ENCODE measurements at regions not wholly inside any gene's neighbourhood (a gene's known extent, or its start where the extent isn't known, plus 50 kb on each side); places are given as distances from the start of the nearest gene placed in this dataset.

GRCh38 chr5:115736690-115737005 lies 79.8 kb downstream of the CDO1 start:
- intact Hi-C loops (cut with DNase I) = no loop called here

DNA sequence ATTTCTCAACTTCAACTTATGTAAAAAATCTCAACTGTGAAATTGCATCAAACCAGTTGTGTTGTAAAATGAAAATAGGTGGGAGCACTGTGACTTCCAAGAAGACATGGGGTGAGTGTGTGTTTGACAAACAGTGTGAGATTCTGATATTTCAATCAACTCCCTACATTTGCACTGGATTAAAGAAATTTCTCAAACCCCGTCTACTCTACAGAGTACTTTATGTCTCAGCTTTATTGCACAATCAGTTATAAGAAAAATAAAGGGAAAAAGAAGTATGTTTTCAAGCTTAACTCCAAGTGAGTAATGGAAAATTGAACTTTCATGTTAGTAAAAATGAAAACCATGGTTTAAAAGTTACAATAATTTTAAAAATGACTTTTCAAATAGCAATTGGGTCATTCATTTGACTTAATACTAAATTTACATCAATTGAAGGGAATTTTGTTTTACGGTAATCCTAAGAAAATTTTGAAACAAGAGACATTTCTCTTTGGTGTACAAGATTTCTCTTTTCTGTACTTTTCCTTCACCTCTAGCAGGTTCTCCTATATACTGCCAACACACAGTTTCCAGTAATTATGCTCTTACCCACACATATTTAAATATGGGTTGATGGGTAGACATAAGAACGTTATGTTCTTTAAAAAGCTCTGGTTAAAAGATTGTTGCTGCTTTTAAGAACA lies 80.3 kb downstream of the CDO1 start:
- Histone ChIP-seq H3K4me1 (no peaks in the 10 kb centered on the region), H3K27me3 (peaks cover 0 to 3% (median 0%) of the 10 kb centered on the region in 9 donors), H3K4me3 (no peak overlapping the region), H3K36me3 (no peaks in the 10 kb centered on the region), H3K27ac (no peak overlapping the region), H3K9me3 (peaks cover 0 to 8% (median 0%) of the 10 kb centered on the region in 12 donors)
- DNase-seq (no peak), ATAC-seq (no peak)
- WGBS, 4 donors = 65 to 73% (median 68%) methylated on average over 3 of the region's 3 CpGs
- TF ChIP-seq, protein P1, sequence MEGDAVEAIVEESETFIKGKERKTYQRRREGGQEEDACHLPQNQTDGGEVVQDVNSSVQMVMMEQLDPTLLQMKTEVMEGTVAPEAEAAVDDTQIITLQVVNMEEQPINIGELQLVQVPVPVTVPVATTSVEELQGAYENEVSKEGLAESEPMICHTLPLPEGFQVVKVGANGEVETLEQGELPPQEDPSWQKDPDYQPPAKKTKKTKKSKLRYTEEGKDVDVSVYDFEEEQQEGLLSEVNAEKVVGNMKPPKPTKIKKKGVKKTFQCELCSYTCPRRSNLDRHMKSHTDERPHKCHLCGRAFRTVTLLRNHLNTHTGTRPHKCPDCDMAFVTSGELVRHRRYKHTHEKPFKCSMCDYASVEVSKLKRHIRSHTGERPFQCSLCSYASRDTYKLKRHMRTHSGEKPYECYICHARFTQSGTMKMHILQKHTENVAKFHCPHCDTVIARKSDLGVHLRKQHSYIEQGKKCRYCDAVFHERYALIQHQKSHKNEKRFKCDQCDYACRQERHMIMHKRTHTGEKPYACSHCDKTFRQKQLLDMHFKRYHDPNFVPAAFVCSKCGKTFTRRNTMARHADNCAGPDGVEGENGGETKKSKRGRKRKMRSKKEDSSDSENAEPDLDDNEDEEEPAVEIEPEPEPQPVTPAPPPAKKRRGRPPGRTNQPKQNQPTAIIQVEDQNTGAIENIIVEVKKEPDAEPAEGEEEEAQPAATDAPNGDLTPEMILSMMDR (IDR thresholded peaks at IDR 0.05) = no peak
- intact Hi-C loops (cut with DNase I) = no loop called here

More at GRCh38 chr5:115736690-115737005, 79.8 kb downstream of the CDO1 start:
- 44 to 96% (median 88%) methylated on average over 1 of the region's 1 CpG for WGBS, 4 donors
- H3K4me1 ChIP-seq = no peaks in the 10 kb centered on the region
- DNase-seq (no peak), ATAC-seq (no peak)
- H3K36me3 ChIP-seq = no peaks in the 10 kb centered on the region
- peaks cover 0 to 11% (median 0%) of the 10 kb centered on the region in 12 donors for H3K9me3 ChIP-seq
- H3K4me3 ChIP-seq = no peak overlapping the region
- H3K27ac ChIP-seq = no peak overlapping the region
- peaks cover 0 to 3% (median 0%) of the 10 kb centered on the region in 9 donors for H3K27me3 ChIP-seq
- TF ChIP-seq, protein P1 (IDR thresholded peaks at IDR 0.05) = no peak
- no peak for TF ChIP-seq POLR2A (IDR thresholded peaks at IDR 0.05)

- no peak for ATAC-seq
- 38 to 63% (median 46%) methylated on average over 6 to 7 of the region's 7 CpGs for WGBS, 4 donors
- Histone ChIP-seq H3K27ac (no peak overlapping the region), H3K27me3 (peaks cover 0 to 3% (median 0%) of the 10 kb centered on the region in 9 donors), H3K9me3 (peaks cover 0 to under 1% (median 0%) of the 10 kb centered on the region in 12 donors), H3K4me3 (no peak overlapping the region), H3K4me1 (no peaks in the 10 kb centered on the region), H3K36me3 (no peaks in the 10 kb centered on the region)
- intact Hi-C loops (cut with DNase I) = no loop called here
- TF ChIP-seq, protein P1 (IDR thresholded peaks at IDR 0.05) = no peak
- no peak for TF ChIP-seq POLR2A (IDR thresholded peaks at IDR 0.05)
- no peak for DNase-seq
Measured at GRCh38 chr5:115735108-115735998, 81.1 kb downstream of the CDO1 start.

- intact Hi-C loops (cut with DNase I) = no loop called here
- no peak for DNase-seq
- Histone ChIP-seq H3K4me3 (no peak overlapping the region), H3K4me1 (no peaks in the 10 kb centered on the region), H3K27me3 (peaks cover 0 to 3% (median 0%) of the 10 kb centered on the region in 9 donors), H3K27ac (no peak overlapping the region), H3K9me3 (peaks cover 0 to 4% (median 0%) of the 10 kb centered on the region in 12 donors), H3K36me3 (no peaks in the 10 kb centered on the region)
- no peak for ATAC-seq
- TF ChIP-seq, protein P1 (IDR thresholded peaks at IDR 0.05) = no peak
- no peak for TF ChIP-seq POLR2A (IDR thresholded peaks at IDR 0.05)
- 65 to 83% (median 67%) methylated on average over 2 of the region's 2 CpGs for WGBS, 4 donors
Measured at GRCh38 chr5:115733607-115734006, 82.9 kb downstream of the CDO1 start.

All from heart left ventricle (tissue), 16 donors.